Prostate gland (tissue), 2 donors: ENCODE measurements at regions not wholly inside any gene's neighbourhood (a gene's known extent, or its start where the extent isn't known, plus 50 kb on each side); places are given as distances from the start of the nearest gene placed in this dataset.

Source experiments
- POLR2A ChIP-seq: fragments of 450-650 bp; IDR thresholded peaks from one replicate; pipeline ENCODE4 v1.6.1; 2016; ENCODE audit warnings: antibody characterized with exemption, mild to moderate bottlenecking
- TF ChIP-seq, protein P1 (sequence below), 4 experiments: fragments of 200-600 bp in 2 of 4; fragments of 450-650 bp in 2 of 4; sonication (generic) in 2 of 4; IDR thresholded peaks; 1 replicate in 3 of 4; 2 replicates in 1 of 4; pipeline ENCODE4 v1.5.1; 2016 to 2019; ENCODE audit warnings: antibody characterized with exemption in 4 of 4, mild to moderate bottlenecking in 2 of 4, moderate library complexity in 2 of 4

DNA sequence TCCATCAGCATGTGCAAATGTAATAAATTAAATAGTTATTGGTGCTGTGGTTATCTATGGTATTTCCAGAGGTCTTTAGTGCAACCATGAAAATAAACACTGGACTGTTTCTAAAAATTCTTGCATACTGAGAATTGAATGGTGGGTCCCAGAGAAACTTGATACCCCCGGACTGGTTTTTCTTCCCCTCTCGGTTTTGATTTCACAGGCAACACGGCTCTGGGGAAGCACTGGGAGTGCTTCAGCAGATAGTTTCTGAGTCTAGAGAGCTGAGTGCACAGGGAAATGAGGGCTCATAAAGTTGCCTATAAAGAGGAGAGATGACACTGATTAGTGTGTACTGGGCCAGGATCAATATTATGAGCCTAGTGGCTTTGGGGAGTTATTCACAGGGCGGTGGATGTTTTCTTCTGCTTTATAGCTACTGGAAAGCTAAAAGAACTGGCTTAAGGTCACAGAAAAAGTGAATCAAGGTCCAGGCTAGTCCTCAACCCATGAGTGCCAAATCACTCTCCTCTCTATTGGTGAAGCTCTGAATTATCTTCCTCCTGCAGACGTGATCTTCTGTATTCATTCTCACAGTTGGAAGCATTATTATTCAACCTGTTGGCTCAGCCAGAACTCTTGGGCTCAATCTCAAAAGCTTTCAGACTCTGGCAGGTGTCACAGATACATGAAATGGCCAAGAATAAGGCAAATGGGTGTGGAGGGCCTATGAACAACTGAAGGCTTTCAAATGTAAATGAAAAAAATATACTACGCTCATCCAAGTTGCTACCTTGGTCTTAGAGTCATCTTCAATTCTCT lies 170.2 kb upstream of the HMHB1 start:
- TF ChIP-seq, protein P1, sequence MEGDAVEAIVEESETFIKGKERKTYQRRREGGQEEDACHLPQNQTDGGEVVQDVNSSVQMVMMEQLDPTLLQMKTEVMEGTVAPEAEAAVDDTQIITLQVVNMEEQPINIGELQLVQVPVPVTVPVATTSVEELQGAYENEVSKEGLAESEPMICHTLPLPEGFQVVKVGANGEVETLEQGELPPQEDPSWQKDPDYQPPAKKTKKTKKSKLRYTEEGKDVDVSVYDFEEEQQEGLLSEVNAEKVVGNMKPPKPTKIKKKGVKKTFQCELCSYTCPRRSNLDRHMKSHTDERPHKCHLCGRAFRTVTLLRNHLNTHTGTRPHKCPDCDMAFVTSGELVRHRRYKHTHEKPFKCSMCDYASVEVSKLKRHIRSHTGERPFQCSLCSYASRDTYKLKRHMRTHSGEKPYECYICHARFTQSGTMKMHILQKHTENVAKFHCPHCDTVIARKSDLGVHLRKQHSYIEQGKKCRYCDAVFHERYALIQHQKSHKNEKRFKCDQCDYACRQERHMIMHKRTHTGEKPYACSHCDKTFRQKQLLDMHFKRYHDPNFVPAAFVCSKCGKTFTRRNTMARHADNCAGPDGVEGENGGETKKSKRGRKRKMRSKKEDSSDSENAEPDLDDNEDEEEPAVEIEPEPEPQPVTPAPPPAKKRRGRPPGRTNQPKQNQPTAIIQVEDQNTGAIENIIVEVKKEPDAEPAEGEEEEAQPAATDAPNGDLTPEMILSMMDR (IDR thresholded peaks at IDR 0.05): no peak
- no peak for TF ChIP-seq POLR2A
